Sciatic nerve (tissue), 2 donors: ENCODE measurements at regions not wholly inside any gene's neighbourhood (a gene's known extent, or its start where the extent isn't known, plus 50 kb on each side); places are given as distances from the start of the nearest gene placed in this dataset.
"Not testable (repeated sequence)": the region's sequence is repeated elsewhere in the genome, so short reads cannot be mapped to it uniquely, and the experiment has no call there.

Experiments used
- ATAC-seq: fragments of 200-7000 bp; cut with Tn5 transposase; one replicate; pipeline ENCODE4 v1.9.1; 2020; ENCODE audit warnings: mild to moderate bottlenecking, moderate library complexity
- DNase-seq: peaks from one replicate; pipeline ENCODE4 v3.0.0-alpha.2; 2020; ENCODE audit warnings: low spot score
- intact Hi-C: fragments of 100-400 bp; cut with DNase I; formaldehyde crosslinking; loops from one replicate; pipeline ENCODE4 v1.14.2; 2022
- donor health status: DM: no; HTN: no; CAD: no.
- donor health status: DM: no; HTN: no; CAD: no.

DNA sequence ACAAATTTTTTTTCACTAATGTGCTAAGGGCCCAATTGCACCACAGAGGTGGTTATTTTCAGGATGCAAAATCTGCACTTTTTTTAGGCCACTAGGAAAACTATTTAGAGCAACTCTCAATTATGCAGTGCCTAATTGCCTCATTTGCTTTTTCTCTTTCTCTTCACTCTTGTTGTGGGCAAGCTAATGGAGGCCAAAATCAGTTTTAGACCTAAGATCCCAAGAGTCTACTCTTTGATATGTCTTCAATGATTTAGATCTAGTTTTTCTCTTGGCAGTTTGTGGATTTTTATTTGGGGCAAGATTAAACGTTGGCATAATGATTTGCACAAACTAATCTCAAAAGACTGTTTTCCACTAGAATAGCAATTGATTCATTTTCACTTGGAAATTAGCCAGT, 1996.9 kb downstream of the LRRC4C start:
- no peak for DNase-seq
- intact Hi-C loops = no loop called here
- ATAC-seq = no peak

DNA sequence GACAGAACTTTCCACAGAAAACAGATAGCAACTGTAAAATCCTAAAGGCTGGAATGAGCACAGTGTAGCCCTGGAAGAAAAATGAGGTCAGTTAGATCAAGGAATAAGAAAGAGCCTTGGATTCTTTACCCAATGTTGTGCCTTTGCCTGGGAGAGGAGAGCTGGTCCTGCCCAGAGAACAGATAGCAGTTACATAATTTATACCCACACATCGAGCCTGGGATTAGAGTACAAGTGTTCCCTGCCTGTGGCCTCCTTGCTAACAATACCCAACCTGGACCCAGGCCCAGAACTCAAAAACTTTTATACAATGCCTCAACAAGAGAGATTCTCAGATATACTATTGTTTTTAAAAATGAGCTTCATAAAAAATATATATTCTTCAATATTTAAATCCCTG, 1998.4 kb downstream of the LRRC4C start:
- intact Hi-C loops = no loop called here
- DNase-seq = no peak
- no peak for ATAC-seq

DNA sequence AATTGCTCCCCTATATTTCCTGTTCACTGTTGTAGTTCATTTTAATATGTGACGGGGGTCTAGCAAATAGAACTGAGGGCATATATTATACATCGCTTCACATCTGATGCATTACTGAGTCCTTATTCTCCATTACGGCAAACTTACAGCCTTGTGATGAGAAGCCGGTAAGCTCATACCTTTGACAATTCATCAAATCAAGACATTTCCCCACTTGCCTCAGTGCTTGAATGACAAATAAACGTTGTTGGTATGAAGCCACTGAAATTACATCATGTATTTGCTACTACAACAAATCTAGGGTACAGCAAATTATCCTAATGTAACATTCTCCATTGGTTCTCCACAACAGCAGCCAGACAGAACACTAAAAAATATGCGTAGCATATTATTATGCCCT, 1999.8 kb downstream of the LRRC4C start:
- ATAC-seq (no peak), DNase-seq (no peak)
- intact Hi-C loops = no loop called here

DNA sequence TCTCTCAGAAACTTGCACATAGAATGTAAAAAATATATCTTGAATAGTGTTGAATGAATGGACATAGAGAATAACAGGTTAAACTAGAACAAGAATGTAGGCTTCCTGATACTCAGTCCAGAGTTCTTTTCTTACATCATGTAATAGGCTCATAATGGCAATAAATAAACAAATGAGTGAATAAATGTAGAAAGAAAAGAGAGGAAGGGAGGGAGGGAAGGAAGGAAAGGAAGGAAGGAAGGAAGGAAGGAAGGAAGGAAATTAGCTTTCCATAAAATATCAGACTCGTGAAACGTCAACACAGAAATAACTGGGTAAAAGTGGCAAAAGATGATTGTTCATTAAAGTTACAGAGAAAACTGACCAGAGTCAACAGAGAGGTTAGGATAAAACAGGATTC, 2001.0 kb downstream of the LRRC4C start:
- ATAC-seq = no peak
- no peak for DNase-seq
- intact Hi-C loops = no loop called here

DNA sequence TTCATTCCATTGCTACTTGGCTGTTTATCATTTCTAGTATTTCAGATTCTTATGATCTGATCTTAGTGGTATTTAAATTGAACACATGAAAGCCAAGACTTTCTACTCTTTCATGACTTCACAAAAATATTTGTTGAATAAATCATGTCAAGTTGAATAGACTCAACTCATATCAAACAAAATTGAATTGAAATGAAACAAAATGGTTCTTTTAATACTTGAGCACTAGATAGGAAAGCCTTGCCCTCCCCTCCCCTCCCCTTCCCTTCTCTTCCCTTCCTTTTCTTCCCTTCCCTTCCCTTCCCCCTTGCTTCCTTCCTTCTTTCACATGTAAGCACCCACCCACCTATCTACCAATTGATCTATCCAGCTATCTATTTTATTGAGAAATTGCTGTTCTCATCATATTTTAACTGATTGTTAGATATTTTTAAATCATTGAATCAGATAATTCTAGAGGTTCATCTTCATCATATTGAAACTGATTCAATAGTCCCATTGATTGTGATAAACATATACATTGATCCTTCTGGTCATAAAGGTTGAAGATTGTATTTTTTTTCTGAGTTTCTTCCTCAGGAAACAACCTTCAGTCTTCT, 2015.9 kb downstream of the LRRC4C start:
- intact Hi-C loops = no loop called here
- no peak for DNase-seq
- ATAC-seq = no peak

DNA sequence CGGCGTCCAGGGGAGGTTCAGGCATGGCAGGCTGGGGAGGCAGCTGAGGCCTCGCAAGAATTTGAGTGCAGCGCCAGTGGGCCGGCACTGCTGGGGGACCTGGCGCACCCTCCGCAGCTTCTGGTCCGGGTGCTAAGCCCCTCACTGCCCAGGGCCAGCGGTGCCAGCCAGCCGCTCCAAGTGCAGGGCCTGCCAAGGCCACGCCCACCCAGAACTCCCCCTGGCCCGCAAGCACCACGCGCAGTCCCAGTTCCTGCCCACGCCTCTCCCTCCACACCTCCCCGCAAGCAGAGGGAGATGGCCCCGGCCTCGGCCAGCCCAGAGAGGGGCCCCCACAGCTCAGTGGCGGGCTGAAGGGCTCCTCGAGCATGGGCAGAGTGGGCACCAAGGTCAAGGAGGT, 2017.3 kb downstream of the LRRC4C start:
- ATAC-seq (no peak), DNase-seq (no peak)
- intact Hi-C loops = no loop called here

DNA sequence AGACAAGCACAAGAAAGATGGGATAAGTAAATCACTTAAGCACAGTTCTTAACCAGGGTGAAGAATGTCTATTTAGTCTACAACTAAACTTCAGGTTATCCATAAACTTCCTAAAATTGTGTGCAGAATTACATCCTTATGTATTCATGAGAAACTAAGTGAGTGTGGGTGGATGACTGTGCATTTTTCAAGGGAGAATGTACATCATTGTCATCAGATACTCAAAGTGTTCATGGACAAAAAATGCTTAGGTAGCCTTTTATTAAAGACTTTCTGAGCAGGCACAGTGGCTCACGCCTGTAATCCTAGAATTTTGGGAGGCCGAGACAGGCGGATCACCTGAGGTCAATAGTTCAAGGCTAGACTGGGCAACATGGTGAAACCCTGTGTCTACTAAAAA, 2023.8 kb downstream of the LRRC4C start:
- intact Hi-C loops = no loop called here
- DNase-seq (no peak), ATAC-seq (no peak)

DNA sequence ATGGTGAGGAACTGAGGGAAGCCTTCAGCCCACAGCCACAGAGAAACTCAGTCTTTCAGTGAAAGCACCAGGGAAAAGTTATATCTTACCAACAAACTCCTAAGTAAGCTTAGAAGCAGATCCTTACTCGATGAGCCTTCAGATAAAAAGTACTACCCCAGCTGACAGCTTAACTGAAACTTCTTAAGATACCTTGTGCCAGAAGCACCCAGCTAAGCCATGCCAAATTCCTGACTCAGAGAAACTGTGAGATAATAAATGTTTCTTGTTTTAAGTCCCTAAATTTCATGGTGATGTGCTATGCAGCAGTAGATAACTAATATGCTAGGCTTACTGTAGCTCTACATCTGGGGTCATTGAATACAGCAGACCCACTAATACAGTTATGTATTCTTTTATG, 2025.0 kb downstream of the LRRC4C start:
- intact Hi-C loops = no loop called here
- ATAC-seq = no peak
- DNase-seq = no peak

DNA sequence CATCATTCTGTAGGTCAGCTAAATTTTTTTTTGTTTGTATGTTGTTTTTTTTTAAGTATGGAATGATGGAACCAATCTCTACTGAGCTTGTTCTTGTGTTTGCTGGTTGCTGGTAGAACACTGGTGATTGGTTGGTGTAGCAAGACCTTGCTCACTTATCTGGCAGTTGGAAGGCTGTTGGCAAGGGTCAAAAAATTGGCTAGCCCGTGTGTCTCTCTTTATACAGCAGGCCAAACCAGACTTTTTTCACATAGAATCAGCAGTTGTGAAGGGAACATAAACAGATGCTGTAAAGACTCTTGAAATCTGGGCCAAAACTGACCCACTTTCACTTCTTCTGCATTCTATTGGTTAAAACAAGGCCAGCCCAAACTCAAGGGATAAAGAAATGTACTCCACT, 2026.5 kb downstream of the LRRC4C start:
- intact Hi-C loops = no loop called here
- ATAC-seq = no peak
- no peak for DNase-seq

DNA sequence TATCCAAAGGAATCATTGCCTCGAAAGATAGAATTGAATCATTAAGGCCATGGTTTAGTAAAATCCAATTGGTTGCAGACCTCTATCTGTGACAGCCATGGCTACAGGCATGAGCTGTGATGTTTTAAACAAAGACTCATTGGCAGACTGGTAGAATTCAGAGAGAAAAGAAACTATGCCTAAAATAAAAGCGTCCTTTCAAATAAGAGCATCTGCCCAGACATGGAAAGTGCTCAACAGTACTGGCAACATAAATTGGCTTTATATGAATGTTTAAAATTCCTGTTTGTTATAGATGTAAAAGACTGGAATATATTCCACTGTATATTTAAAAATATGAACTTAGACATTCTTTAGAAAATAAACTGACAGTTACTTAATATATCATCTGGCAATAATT, 2034.2 kb downstream of the LRRC4C start:
- intact Hi-C loops = no loop called here
- no peak for DNase-seq
- ATAC-seq = no peak

DNA sequence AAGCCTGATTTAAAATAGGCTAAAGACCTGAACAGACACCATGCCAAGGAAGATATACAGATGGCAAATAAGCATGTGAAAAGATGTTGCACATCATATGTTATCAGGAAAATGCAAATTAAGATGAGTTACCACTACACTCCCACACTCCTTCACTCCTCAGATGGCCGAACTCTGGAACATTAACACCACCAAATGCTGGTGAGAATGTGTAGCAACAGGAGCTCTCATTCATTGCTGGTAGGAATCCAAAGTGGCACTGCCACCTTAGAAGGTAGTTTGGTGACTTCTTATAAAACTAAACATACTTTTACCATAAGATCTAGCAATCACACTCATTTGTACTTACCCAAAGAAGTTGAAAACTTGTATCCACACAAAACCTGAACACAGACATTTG, 2047.3 kb downstream of the LRRC4C start:
- no peak for DNase-seq
- ATAC-seq = no peak
- intact Hi-C loops = no loop called here

DNA sequence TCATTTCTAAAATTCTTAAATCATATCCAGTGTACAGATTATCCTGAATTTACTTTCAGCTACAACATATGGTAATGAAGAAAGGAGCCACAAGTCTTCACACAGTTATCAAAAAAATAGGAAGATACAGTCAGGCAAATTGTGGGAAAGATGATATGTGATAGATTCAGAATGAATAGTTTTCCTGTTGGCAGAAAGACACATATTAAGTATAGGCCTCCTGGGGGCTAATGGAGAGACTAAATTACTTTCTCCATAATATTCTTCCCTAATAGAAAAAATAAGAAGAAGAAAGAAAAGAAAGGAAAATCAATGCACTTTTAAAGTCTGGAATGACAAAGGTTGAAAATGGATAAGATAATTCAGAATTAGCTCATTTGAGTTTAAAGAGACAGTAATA, 2073.5 kb downstream of the LRRC4C start:
- intact Hi-C loops = no loop called here
- no peak for DNase-seq
- ATAC-seq = no peak

DNA sequence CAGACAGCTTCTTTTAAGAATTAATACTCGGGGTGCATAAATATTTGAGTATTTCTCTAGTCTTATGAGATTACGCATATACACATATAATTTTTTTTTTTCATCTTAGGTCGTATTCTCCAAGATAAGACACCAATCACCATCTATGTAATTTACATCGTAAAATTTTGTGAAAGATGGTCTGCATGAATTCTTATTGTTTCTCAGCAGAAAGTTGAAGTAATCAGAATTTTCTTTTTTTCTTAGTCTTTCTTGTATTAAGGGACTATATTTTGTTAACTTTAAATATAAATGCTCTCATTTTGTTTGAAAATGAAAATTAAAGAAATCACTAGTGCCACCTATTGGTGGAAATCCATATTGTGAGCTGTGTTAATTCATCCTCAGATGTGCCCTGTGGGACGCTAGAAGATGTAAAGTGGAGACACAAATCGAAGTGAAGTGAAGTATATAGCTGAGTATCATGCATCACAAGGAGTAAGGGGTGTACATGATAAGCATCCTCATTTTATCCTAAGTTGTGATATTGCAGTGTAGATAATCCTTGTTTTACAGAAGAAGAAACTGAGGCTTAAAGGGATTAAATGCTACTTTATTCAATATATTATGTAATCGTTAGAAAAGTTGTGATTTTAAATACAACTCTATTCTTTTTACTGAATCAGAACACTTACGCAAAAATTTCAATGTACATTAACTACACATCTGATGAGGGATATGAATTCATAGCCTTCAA, 2084.3 kb downstream of the LRRC4C start:
- ATAC-seq = no peak
- no peak for DNase-seq
- intact Hi-C loops = no loop called here

DNA sequence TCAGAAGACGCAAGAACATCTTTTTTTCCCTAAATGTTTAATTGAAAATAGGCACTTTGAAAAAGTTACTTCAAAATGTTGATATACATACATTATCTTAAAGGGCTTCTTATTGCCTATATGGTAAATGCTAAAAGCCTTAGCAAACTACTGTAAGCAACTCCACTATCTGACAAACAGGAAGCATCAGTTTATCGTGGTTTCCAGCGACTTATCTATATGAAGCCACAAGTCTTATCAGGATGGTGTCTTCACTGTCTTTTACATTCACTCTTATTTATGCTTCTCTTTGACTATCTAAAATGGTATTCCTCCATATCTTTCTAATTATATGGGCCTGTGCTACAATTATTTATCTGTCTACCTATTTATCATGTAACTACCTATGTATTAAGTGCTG, 2091.9 kb downstream of the LRRC4C start:
- DNase-seq = no peak
- no peak for ATAC-seq
- intact Hi-C loops = no loop called here

DNA sequence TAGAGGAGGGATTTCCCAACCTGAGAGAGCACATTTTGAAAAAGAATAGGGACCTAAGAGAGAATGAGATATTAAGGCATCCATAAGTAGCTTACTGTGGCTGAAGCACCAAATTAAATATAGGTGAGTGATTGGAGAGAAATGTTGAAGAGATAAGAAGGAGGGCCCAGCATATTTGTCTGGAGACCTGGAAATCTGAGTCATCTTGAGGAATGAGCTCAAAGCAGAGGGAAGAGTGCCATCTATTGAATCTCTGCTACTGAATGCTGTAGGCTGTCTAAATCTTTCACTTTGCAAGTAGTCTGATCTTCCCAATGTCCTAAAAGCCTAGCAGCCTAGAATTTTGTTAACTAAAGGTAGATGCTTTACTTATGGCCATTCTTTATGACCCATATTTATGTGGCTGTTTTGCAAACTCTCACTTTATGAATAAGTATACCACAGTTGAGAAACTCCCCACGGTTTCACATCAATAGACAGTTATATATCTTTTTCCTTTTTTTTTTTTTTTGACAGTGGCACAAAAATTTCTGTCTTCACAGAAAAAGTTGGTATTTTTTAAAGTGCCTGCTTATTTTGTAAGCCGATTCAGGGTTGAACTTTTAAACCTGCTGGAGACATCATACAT, 2093.5 kb downstream of the LRRC4C start:
- ATAC-seq (no peak), DNase-seq (no peak)
- intact Hi-C loops = no loop called here

DNA sequence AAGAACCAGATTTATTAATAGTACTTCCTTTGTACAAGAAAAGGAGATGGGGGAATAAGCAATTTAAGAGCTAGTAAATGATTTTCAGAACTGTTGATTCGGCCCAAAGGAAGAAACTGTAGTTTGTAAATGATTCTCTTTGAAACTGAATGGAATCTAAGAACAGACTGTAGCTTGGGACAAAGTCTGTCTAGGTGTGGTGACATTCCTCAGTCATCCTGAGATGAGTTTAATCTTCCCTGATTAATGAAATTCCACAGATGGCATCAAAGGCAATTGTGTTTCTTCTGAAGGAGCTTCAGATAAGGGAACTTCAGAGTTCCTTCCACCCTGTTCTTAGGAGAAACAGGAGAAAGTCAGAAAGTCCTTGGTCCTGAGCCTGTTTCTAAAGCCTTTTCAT, 2095.9 kb downstream of the LRRC4C start:
- ATAC-seq = no peak
- intact Hi-C loops = no loop called here
- no peak for DNase-seq

DNA sequence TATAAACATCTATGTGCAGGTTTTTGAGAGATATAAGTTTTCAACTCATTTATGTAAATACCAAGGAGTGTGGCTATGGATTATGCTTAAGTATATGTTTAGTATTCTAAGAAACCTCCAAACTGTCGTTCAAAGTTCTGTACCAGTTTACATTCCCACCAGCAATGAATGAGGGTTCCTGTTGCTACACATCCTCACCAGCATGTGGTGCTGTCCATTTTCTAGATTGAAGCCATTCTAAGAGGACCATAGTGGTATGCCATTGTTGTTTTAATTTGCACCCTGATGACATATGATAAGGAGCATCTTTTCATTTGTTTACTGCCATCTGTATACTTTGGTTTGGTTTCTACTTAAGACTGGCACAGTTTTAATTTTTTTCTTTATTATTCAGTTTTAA, 2097.9 kb downstream of the LRRC4C start:
- intact Hi-C loops = no loop called here
- DNase-seq = no peak
- no peak for ATAC-seq

DNA sequence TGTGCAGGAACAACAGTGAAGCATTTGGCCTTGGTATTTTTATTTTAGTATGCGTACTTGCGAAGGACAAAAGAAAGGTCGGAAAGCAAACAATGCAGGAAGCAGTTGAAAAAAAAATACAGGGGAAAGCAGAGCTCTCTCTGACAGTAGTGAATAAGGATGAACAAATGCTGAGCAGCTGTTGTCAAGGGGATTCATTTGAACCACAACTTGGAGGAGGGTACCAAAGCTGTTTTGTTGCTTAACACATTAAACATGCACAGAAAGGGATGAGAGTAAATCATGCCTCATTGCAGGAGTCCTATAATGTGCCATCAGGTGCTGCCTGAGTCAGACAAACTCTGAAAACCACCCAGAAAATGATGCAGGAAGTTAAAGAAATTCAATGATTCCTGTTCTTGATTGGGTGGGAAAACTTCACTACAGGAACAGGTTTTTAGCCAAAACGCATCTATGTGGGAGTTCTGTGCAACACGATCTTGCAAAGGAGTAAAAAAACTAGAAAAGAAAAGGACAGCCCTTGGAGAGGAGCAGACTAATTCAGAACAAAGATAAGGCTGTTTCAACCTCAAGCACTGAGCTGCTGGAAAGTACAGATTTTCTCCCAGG, 2113.5 kb downstream of the LRRC4C start:
- intact Hi-C loops = no loop called here
- DNase-seq (no peak), ATAC-seq (no peak)

DNA sequence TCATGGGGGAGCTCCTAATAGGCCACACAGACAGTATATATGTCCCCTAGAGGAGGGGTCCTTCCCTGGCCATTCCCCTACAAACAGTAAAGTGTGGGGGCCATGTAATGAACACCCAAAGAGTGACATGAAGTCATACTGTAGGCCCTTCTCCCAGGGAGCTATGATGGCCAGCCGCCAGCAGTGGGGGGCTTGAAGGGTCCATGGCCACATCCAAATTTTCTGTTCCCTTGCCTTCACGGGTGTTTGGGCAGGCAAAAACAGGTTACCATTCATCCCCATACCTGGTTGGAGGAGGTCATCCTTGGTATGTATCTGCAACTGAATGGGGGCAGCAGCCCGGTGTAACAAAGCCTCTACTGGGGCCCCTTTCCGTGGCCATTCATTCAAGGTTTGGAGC, 2118.0 kb downstream of the LRRC4C start:
- DNase-seq (no peak), ATAC-seq (no peak)
- intact Hi-C loops = no loop called here

DNA sequence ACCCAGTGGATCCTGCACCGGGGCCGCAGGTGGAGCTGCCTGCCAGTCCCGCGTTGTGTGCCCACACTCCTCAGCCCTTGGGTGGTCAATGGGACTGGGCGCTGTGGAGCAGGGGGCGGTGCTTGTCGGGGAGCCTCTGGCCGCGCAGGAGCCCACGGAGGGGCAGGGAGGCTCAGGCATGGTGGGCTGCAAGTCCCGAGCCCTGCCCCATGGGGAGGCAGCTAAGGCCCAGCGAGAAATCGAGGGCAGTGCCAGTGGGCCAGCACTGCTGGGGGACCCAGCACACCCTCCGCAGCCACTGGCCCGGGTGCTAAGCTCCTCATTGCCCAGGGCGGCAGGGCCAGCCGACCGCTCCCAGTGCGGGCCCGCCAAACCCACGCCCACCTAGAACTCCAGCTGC, 2126.4 kb downstream of the LRRC4C start:
- DNase-seq, ATAC-seq, intact Hi-C loops: not testable (repeated sequence)
